ENCODE measurements at regions not wholly inside any gene's neighbourhood (a gene's known extent, or its start where the extent isn't known, plus 50 kb on each side); places are given as distances from the start of the nearest gene placed in this dataset.

GRCh38 chr9:16278326-16278999, 592.0 kb downstream of the BNC2 start:
- no peaks in the 10 kb centered on the region for H3K79me2 ChIP-seq (ENCODE audit: control insufficient read depth, insufficient read depth, low read length)
- H2AFZ ChIP-seq (ENCODE audit: low read length): no peak overlapping the region

GRCh38 chr9:16281707-16282106, 588.8 kb downstream of the BNC2 start:
- H3K9me3 ChIP-seq (ENCODE audit: control insufficient read depth, insufficient read depth, low read depth, low read length): no peaks in the 10 kb centered on the region
- no peaks in the 10 kb centered on the region for H3K27me3 ChIP-seq (ENCODE audit: control insufficient read depth, insufficient read depth, low read length)
- no peaks in the 10 kb centered on the region for H4K20me1 ChIP-seq (ENCODE audit: control insufficient read depth, extremely low read depth, insufficient read depth, low read length)
- no peak overlapping the region for H3K9ac ChIP-seq (ENCODE audit: insufficient read depth, low read length)
- no peak overlapping the region for H3K27ac ChIP-seq (ENCODE audit: insufficient read depth, low read length)
- no peaks in the 10 kb centered on the region for H3K36me3 ChIP-seq (ENCODE audit: control insufficient read depth, insufficient read depth, low read length)
- H2AFZ ChIP-seq (ENCODE audit: low read length): no peak overlapping the region
- no peaks in the 10 kb centered on the region for H3K4me1 ChIP-seq (ENCODE audit: control insufficient read depth, extremely low read depth, insufficient read depth, low read length)
- no peak overlapping the region for H3K4me2 ChIP-seq (ENCODE audit: extremely low read depth, insufficient read depth, low read length)
- DNase-seq (ENCODE audit: low read depth in 2 of 2): no peak
- no peaks in the 10 kb centered on the region for H3K79me2 ChIP-seq (ENCODE audit: control insufficient read depth, insufficient read depth, low read length)
- TF ChIP-seq EZH2 (IDR thresholded peaks at IDR 0.05; ENCODE audit: low read length, missing control alignments): no peak
- no peak for TF ChIP-seq CTCF (conservative IDR thresholded peaks at IDR 0.05 in 1 of 2, IDR thresholded peaks at IDR 0.05 in 1 of 2; ENCODE audit: low read depth in 1 of 2, low read length in 2 of 2)
- no peak overlapping the region for H3K4me3 ChIP-seq (replicated peaks in 1 of 4; ENCODE audit: control extremely low read depth in 1 of 4, insufficient read depth in 1 of 4, low read depth in 3 of 4, low read length in 4 of 4)

More at GRCh38 chr9:16278326-16278999, 592.0 kb downstream of the BNC2 start:
- no peaks in the 10 kb centered on the region for H3K4me1 ChIP-seq (ENCODE audit: control insufficient read depth, extremely low read depth, insufficient read depth, low read length)
- DNase-seq (ENCODE audit: low read depth in 2 of 2): peak in 1 of 2 donors; percentile 28
- no peaks in the 10 kb centered on the region for H3K9me3 ChIP-seq (ENCODE audit: control insufficient read depth, insufficient read depth, low read depth, low read length)
- H3K27me3 ChIP-seq (ENCODE audit: control insufficient read depth, insufficient read depth, low read length): no peaks in the 10 kb centered on the region
- H3K9ac ChIP-seq (ENCODE audit: insufficient read depth, low read length): no peak overlapping the region
- H3K4me3 ChIP-seq (replicated peaks in 1 of 4; ENCODE audit: control extremely low read depth in 1 of 4, insufficient read depth in 1 of 4, low read depth in 3 of 4, low read length in 4 of 4): no peak overlapping the region
- TF ChIP-seq EZH2 (IDR thresholded peaks at IDR 0.05; ENCODE audit: low read length, missing control alignments): no peak
- peak in 1 of 2 donors; percentile 4 for TF ChIP-seq CTCF (conservative IDR thresholded peaks at IDR 0.05 in 1 of 2, IDR thresholded peaks at IDR 0.05 in 1 of 2; ENCODE audit: low read depth in 1 of 2, low read length in 2 of 2)
- no peaks in the 10 kb centered on the region for H4K20me1 ChIP-seq (ENCODE audit: control insufficient read depth, extremely low read depth, insufficient read depth, low read length)
- no peak overlapping the region for H3K4me2 ChIP-seq (ENCODE audit: extremely low read depth, insufficient read depth, low read length)
- H3K27ac ChIP-seq (ENCODE audit: insufficient read depth, low read length): no peak overlapping the region
- no peaks in the 10 kb centered on the region for H3K36me3 ChIP-seq (ENCODE audit: control insufficient read depth, insufficient read depth, low read length)

DNA sequence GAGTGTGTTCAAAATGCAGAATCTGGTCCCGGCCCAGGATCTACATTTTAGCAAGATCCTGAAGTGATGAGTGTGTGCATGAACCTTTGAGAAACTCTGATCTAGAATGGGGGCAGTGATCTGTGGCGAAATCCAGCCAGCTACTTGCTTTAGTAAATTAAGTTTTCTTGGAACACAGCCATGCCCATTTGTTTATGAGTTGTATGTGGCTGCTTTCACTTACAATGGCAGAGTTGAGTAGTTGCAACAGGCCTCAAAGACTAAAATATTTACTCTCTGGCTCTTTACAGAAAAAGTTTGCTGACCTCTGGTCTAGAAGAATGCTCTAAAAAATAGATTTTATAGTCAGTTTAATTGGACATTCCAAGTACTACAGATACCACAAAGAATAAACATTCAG, 588.3 kb downstream of the BNC2 start:
- no peak overlapping the region for H2AFZ ChIP-seq (ENCODE audit: low read length)
- no peak overlapping the region for H3K9ac ChIP-seq (ENCODE audit: insufficient read depth, low read length)
- no peaks in the 10 kb centered on the region for H3K9me3 ChIP-seq (ENCODE audit: control insufficient read depth, insufficient read depth, low read depth, low read length)
- peak; percentile 41 to 94 for DNase-seq (ENCODE audit: low read depth in 2 of 2)
- no peak for TF ChIP-seq EZH2 (IDR thresholded peaks at IDR 0.05; ENCODE audit: low read length, missing control alignments)
- no peak for TF ChIP-seq CTCF (conservative IDR thresholded peaks at IDR 0.05 in 1 of 2, IDR thresholded peaks at IDR 0.05 in 1 of 2; ENCODE audit: low read depth in 1 of 2, low read length in 2 of 2)
- H3K4me3 ChIP-seq (replicated peaks in 1 of 4; ENCODE audit: control extremely low read depth in 1 of 4, insufficient read depth in 1 of 4, low read depth in 3 of 4, low read length in 4 of 4): no peak overlapping the region
- H3K36me3 ChIP-seq (ENCODE audit: control insufficient read depth, insufficient read depth, low read length): no peaks in the 10 kb centered on the region
- H3K79me2 ChIP-seq (ENCODE audit: control insufficient read depth, insufficient read depth, low read length): no peaks in the 10 kb centered on the region
- no peaks in the 10 kb centered on the region for H3K4me1 ChIP-seq (ENCODE audit: control insufficient read depth, extremely low read depth, insufficient read depth, low read length)
- no peak overlapping the region for H3K27ac ChIP-seq (ENCODE audit: insufficient read depth, low read length)
- no peak overlapping the region for H3K4me2 ChIP-seq (ENCODE audit: extremely low read depth, insufficient read depth, low read length)
- H4K20me1 ChIP-seq (ENCODE audit: control insufficient read depth, extremely low read depth, insufficient read depth, low read length): no peaks in the 10 kb centered on the region
- no peaks in the 10 kb centered on the region for H3K27me3 ChIP-seq (ENCODE audit: control insufficient read depth, insufficient read depth, low read length)

Measured in fibroblast of lung (primary cell).